ENCODE measurements at regions not wholly inside any gene's neighbourhood (a gene's known extent, or its start where the extent isn't known, plus 50 kb on each side); places are given as distances from the start of the nearest gene placed in this dataset.

GRCh38 chr4:62490635-62491034 lies 1290.5 kb downstream of the ADGRL3 start:
- no peak for DNase-seq (ENCODE audit: low spot score)
- no peaks in the 10 kb centered on the region for H4K20me1 ChIP-seq (ENCODE audit: insufficient read depth, poor library complexity, severe bottlenecking)
- no peaks in the 10 kb centered on the region for H3K27me3 ChIP-seq
- no peak overlapping the region for H3K27ac ChIP-seq
- H2AFZ ChIP-seq, result no peak overlapping the region
- no peak overlapping the region for H3K4me2 ChIP-seq
- H3K4me3 ChIP-seq, result no peak overlapping the region
- TF ChIP-seq EZH2 (IDR thresholded peaks at IDR 0.05; ENCODE audit: borderline replicate concordance), result no peak
- TF ChIP-seq CTCF (IDR thresholded peaks at IDR 0.05; ENCODE audit: poor library complexity), result no peak
- TF ChIP-seq EZH2phosphoT487 (IDR thresholded peaks at IDR 0.05; ENCODE audit: low read depth, severe bottlenecking, unreplicated experiment), result no peak
- no peaks in the 10 kb centered on the region for H3K79me2 ChIP-seq
- WGBS (ENCODE audit: low lambda C conversion rate, missing lambda C conversion rate), result 60% methylated on average over 1 of the region's 1 CpG
- H3K9me2 ChIP-seq (replicated peaks; ENCODE audit: insufficient read depth), result no peaks in the 10 kb centered on the region
- no peaks in the 10 kb centered on the region for H3K36me3 ChIP-seq (replicated peaks; ENCODE audit: insufficient read depth, low read depth)
- no peaks in the 10 kb centered on the region for H3K9me3 ChIP-seq (ENCODE audit: low read depth)
- H3K4me1 ChIP-seq (ENCODE audit: insufficient read depth), result no peaks in the 10 kb centered on the region

GRCh38 chr4:62487016-62487415 lies 1286.9 kb downstream of the ADGRL3 start:
- no peaks in the 10 kb centered on the region for H3K9me2 ChIP-seq (replicated peaks; ENCODE audit: insufficient read depth)
- no peak overlapping the region for H3K27ac ChIP-seq
- H3K4me3 ChIP-seq, result no peak overlapping the region
- H3K79me2 ChIP-seq, result no peaks in the 10 kb centered on the region
- no peaks in the 10 kb centered on the region for H3K27me3 ChIP-seq
- no peaks in the 10 kb centered on the region for H3K4me1 ChIP-seq (ENCODE audit: insufficient read depth)
- no peaks in the 10 kb centered on the region for H4K20me1 ChIP-seq (ENCODE audit: insufficient read depth, poor library complexity, severe bottlenecking)
- no peak for DNase-seq (ENCODE audit: low spot score)
- H2AFZ ChIP-seq, result no peak overlapping the region
- no peak for TF ChIP-seq EZH2 (IDR thresholded peaks at IDR 0.05; ENCODE audit: borderline replicate concordance)
- H3K9me3 ChIP-seq (ENCODE audit: low read depth), result no peaks in the 10 kb centered on the region
- H3K4me2 ChIP-seq, result no peak overlapping the region
- no peaks in the 10 kb centered on the region for H3K36me3 ChIP-seq (replicated peaks; ENCODE audit: insufficient read depth, low read depth)
- WGBS (ENCODE audit: low lambda C conversion rate, missing lambda C conversion rate), result 75% methylated on average over 1 of the region's 1 CpG

DNA sequence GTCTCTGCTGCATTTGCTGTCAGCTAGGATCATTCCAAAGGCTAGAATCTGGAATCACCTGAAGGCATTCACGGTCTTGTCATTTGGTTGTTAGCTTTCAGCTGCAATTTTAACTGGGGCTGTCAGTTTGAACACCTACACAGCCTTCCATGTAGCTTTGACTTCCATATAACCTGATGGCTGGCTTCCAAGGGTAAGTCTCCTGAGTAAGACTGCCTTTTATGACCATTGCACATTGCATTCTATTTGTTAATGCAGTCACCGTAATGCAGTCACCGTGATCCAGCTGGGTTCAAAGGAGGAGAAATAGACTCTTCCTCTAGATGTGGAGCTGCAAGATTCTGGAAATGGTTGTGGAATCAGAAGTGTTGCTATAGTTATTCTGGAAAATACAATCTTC lies 1284.2 kb downstream of the ADGRL3 start:
- Histone ChIP-seq H3K27me3 (no peaks in the 10 kb centered on the region), H3K36me3 (replicated peaks; ENCODE audit: insufficient read depth, low read depth) (no peaks in the 10 kb centered on the region), H4K20me1 (ENCODE audit: insufficient read depth, poor library complexity, severe bottlenecking) (no peaks in the 10 kb centered on the region), H3K4me2 (no peak overlapping the region), H3K4me1 (ENCODE audit: insufficient read depth) (no peaks in the 10 kb centered on the region), H3K9me3 (ENCODE audit: low read depth) (no peaks in the 10 kb centered on the region), H3K4me3 (no peak overlapping the region), H2AFZ (no peak overlapping the region), H3K79me2 (no peaks in the 10 kb centered on the region), H3K27ac (no peak overlapping the region), H3K9me2 (replicated peaks; ENCODE audit: insufficient read depth) (no peaks in the 10 kb centered on the region)
- no peak for DNase-seq (ENCODE audit: low spot score)
- TF ChIP-seq EZH2 (IDR thresholded peaks at IDR 0.05; ENCODE audit: borderline replicate concordance), result no peak
- no peak for TF ChIP-seq EZH2phosphoT487 (IDR thresholded peaks at IDR 0.05; ENCODE audit: low read depth, severe bottlenecking, unreplicated experiment)
- TF ChIP-seq CTCF (IDR thresholded peaks at IDR 0.05; ENCODE audit: poor library complexity), result no peak
- 94% methylated on average over 3 of the region's 3 CpGs for WGBS (ENCODE audit: low lambda C conversion rate, missing lambda C conversion rate)

- Histone ChIP-seq H3K27me3 (no peaks in the 10 kb centered on the region), H3K27ac (no peak overlapping the region), H3K79me2 (no peaks in the 10 kb centered on the region), H3K4me3 (no peak overlapping the region), H4K20me1 (ENCODE audit: insufficient read depth, poor library complexity, severe bottlenecking) (no peaks in the 10 kb centered on the region), H3K9me2 (replicated peaks; ENCODE audit: insufficient read depth) (no peaks in the 10 kb centered on the region), H3K4me1 (ENCODE audit: insufficient read depth) (no peaks in the 10 kb centered on the region), H3K4me2 (no peak overlapping the region), H3K9me3 (ENCODE audit: low read depth) (no peaks in the 10 kb centered on the region), H2AFZ (no peak overlapping the region), H3K36me3 (replicated peaks; ENCODE audit: insufficient read depth, low read depth) (no peaks in the 10 kb centered on the region)
- WGBS (ENCODE audit: low lambda C conversion rate, missing lambda C conversion rate), result 86% methylated on average over 3 of the region's 3 CpGs
- TF ChIP-seq EZH2phosphoT487 (IDR thresholded peaks at IDR 0.05; ENCODE audit: low read depth, severe bottlenecking, unreplicated experiment) (no peak), EZH2 (IDR thresholded peaks at IDR 0.05; ENCODE audit: borderline replicate concordance) (no peak), CTCF (IDR thresholded peaks at IDR 0.05; ENCODE audit: poor library complexity) (no peak)
- no peak for DNase-seq (ENCODE audit: low spot score)
Measured at GRCh38 chr4:62482355-62482754, 1282.2 kb downstream of the ADGRL3 start.
